ENCODE measurements at regions not wholly inside any gene's neighbourhood (a gene's known extent, or its start where the extent isn't known, plus 50 kb on each side); places are given as distances from the start of the nearest gene placed in this dataset.
"Not testable (repeated sequence)": the region's sequence is repeated elsewhere in the genome, so short reads cannot be mapped to it uniquely, and the experiment has no call there.

DNA sequence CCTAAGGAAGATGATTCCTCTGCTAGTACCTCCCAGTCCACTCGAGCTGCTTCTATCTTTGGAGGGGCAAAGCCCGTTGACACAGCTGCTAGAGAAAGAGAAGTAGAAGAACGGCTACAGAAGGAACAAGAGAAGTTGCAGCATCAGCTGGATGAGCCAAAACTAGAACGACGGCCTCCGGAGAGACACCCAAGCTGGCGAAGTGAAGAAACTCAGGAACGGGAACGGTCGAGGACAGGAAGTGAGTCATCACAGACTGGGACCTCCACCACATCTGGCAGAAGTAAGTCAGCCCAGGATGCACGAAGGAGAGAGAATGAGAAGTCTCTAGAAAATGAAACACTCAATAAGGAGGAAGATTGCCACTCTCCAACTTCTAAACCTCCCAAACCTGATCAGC lies 154.9 kb downstream of the HSD17B3 start:
- TF ChIP-seq, protein P1, sequence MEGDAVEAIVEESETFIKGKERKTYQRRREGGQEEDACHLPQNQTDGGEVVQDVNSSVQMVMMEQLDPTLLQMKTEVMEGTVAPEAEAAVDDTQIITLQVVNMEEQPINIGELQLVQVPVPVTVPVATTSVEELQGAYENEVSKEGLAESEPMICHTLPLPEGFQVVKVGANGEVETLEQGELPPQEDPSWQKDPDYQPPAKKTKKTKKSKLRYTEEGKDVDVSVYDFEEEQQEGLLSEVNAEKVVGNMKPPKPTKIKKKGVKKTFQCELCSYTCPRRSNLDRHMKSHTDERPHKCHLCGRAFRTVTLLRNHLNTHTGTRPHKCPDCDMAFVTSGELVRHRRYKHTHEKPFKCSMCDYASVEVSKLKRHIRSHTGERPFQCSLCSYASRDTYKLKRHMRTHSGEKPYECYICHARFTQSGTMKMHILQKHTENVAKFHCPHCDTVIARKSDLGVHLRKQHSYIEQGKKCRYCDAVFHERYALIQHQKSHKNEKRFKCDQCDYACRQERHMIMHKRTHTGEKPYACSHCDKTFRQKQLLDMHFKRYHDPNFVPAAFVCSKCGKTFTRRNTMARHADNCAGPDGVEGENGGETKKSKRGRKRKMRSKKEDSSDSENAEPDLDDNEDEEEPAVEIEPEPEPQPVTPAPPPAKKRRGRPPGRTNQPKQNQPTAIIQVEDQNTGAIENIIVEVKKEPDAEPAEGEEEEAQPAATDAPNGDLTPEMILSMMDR (IDR thresholded peaks at IDR 0.05), result not testable (repeated sequence)
- TF ChIP-seq NR3C1 (IDR thresholded peaks at IDR 0.05); EHMT2 (IDR thresholded peaks at IDR 0.05; ENCODE audit: low read depth): not testable (repeated sequence)
